Glutamatergic neuron (in vitro differentiated cells): ENCODE measurements at regions not wholly inside any gene's neighbourhood (a gene's known extent, or its start where the extent isn't known, plus 50 kb on each side); places are given as distances from the start of the nearest gene placed in this dataset.

Experiments used
- DNase-seq: peaks from one replicate; pipeline ENCODE4 v3.0.0; 2022
- H3K27ac Mint-ChIP-seq: one replicate; pipeline ENCODE4 v1.8.0; 2020; ENCODE audit warnings: mild to moderate bottlenecking, mixed read lengths, inconsistent platforms; ENCODE audit not compliant: unreplicated experiment
- H3K27me3 Mint-ChIP-seq: one replicate; pipeline ENCODE4 v1.8.0; 2020; ENCODE audit warnings: mild to moderate bottlenecking, moderate library complexity, mixed read lengths, inconsistent platforms; ENCODE audit not compliant: unreplicated experiment
- H3K36me3 Mint-ChIP-seq: one replicate; pipeline ENCODE4 v1.8.0; 2020; ENCODE audit warnings: mild to moderate bottlenecking, mixed read lengths, inconsistent platforms; ENCODE audit not compliant: unreplicated experiment
- H3K4me1 Mint-ChIP-seq: one replicate; pipeline ENCODE4 v1.8.0; 2020; ENCODE audit warnings: mild to moderate bottlenecking, low read depth, mixed read lengths, inconsistent platforms; ENCODE audit not compliant: unreplicated experiment
- H3K4me3 Mint-ChIP-seq: one replicate; pipeline ENCODE4 v1.8.0; 2020; ENCODE audit warnings: mild to moderate bottlenecking, mixed read lengths, inconsistent platforms; ENCODE audit not compliant: unreplicated experiment
- H3K9me3 Mint-ChIP-seq: one replicate; pipeline ENCODE4 v1.8.0; 2020; ENCODE audit warnings: mild to moderate bottlenecking, moderate library complexity, mixed read lengths, inconsistent platforms; ENCODE audit not compliant: unreplicated experiment
- CTCF ChIP-seq: fragments of 200-600 bp; sonication (generic); IDR thresholded peaks from one replicate; pipeline ENCODE4 v1.5.0; 2021; ENCODE audit not compliant: partially characterized antibody, unreplicated experiment

- H3K27me3 Mint-ChIP-seq: peaks cover 1% of the 10 kb centered on the region
- no peak overlapping the region for H3K27ac Mint-ChIP-seq
- no peak for DNase-seq
- no peak for TF ChIP-seq CTCF
- no peaks in the 10 kb centered on the region for H3K4me1 Mint-ChIP-seq
- peaks cover 5% of the 10 kb centered on the region for H3K9me3 Mint-ChIP-seq
- no peak overlapping the region for H3K4me3 Mint-ChIP-seq
- peaks cover 3% of the 10 kb centered on the region for H3K36me3 Mint-ChIP-seq
Observed at GRCh38 chr10:113470372-113471240, 82.2 kb upstream of the HABP2 start.

- Mint-ChIP-seq H3K27ac (no peak overlapping the region), H3K9me3 (peaks cover 5% of the 10 kb centered on the region)
Observed at GRCh38 chr10:113471241-113471996, 81.4 kb upstream of the HABP2 start.

GRCh38 chr10:113473011-113473410 is 79.8 kb upstream of the HABP2 start:
- H3K36me3 Mint-ChIP-seq: peaks cover 3% of the 10 kb centered on the region
- no peak overlapping the region for H3K27ac Mint-ChIP-seq
- H3K4me3 Mint-ChIP-seq: no peak overlapping the region
- H3K27me3 Mint-ChIP-seq: peaks cover 1% of the 10 kb centered on the region
- H3K4me1 Mint-ChIP-seq: no peaks in the 10 kb centered on the region
- no peak for TF ChIP-seq CTCF
- DNase-seq: no peak
- peaks cover 3% of the 10 kb centered on the region for H3K9me3 Mint-ChIP-seq

More at GRCh38 chr10:113471241-113471996, 81.4 kb upstream of the HABP2 start:
- peaks cover 3% of the 10 kb centered on the region for H3K36me3 Mint-ChIP-seq
- DNase-seq: no peak
- H3K27me3 Mint-ChIP-seq: peaks cover 1% of the 10 kb centered on the region
- no peak overlapping the region for H3K4me3 Mint-ChIP-seq
- H3K4me1 Mint-ChIP-seq: no peaks in the 10 kb centered on the region
- TF ChIP-seq CTCF: no peak

- peaks cover 3% of the 10 kb centered on the region for H3K36me3 Mint-ChIP-seq
- H3K9me3 Mint-ChIP-seq: peaks cover 3% of the 10 kb centered on the region
- TF ChIP-seq CTCF: no peak
- H3K4me3 Mint-ChIP-seq: no peak overlapping the region
- no peak overlapping the region for H3K27ac Mint-ChIP-seq
- no peaks in the 10 kb centered on the region for H3K4me1 Mint-ChIP-seq
- H3K27me3 Mint-ChIP-seq: peaks cover 1% of the 10 kb centered on the region
- no peak for DNase-seq
Observed at GRCh38 chr10:113473851-113474250, 79.0 kb upstream of the HABP2 start.

- TF ChIP-seq CTCF: no peak
- no peak for DNase-seq
- peaks cover 4% of the 10 kb centered on the region for H3K9me3 Mint-ChIP-seq
- H3K4me3 Mint-ChIP-seq: no peak overlapping the region
- H3K27me3 Mint-ChIP-seq: peaks cover 1% of the 10 kb centered on the region
- H3K36me3 Mint-ChIP-seq: peaks cover 7% of the 10 kb centered on the region
- H3K4me1 Mint-ChIP-seq: no peaks in the 10 kb centered on the region
- H3K27ac Mint-ChIP-seq: no peak overlapping the region
Observed at GRCh38 chr10:113474752-113475151, 78.1 kb upstream of the HABP2 start.
